ENCODE measurements at regions not wholly inside any gene's neighbourhood (a gene's known extent, or its start where the extent isn't known, plus 50 kb on each side); places are given as distances from the start of the nearest gene placed in this dataset.
"Not testable (repeated sequence)": the region's sequence is repeated elsewhere in the genome, so short reads cannot be mapped to it uniquely, and the experiment has no call there.

- H3K4me1 ChIP-seq: no peaks in the 10 kb centered on the region
- no peak overlapping the region for H3K4me3 ChIP-seq
- intact Hi-C loops (cut with DNase I): no loop called here
- 71 to 78% methylated on average over 6 of the region's 6 CpGs for WGBS, 2 donors
- TF ChIP-seq CTCF (IDR thresholded peaks at IDR 0.05) (no peak), POLR2A (IDR thresholded peaks at IDR 0.05) (no peak)
- H3K27ac ChIP-seq: no peak overlapping the region
- ATAC-seq (no peak), DNase-seq (no peak)
- no peaks in the 10 kb centered on the region for H3K27me3 ChIP-seq
- no peaks in the 10 kb centered on the region for H3K36me3 ChIP-seq (replicated peaks in 1 of 2; ENCODE audit: insufficient read depth in 1 of 2, low read depth in 2 of 2)
- no peaks in the 10 kb centered on the region for H3K9me3 ChIP-seq
These were observed 1943.2 kb upstream of the DEFB115 start for GRCh38 chr20:29314294-29314693.

- intact Hi-C loops (cut with DNase I): no loop called here
- no peak overlapping the region for H3K4me3 ChIP-seq
- ATAC-seq: no peak
- no peak for DNase-seq
- no peaks in the 10 kb centered on the region for H3K27me3 ChIP-seq
- H3K9me3 ChIP-seq: no peaks in the 10 kb centered on the region
- H3K4me1 ChIP-seq: peaks cover 5% of the 10 kb centered on the region
- no peaks in the 10 kb centered on the region for H3K36me3 ChIP-seq (replicated peaks in 1 of 2; ENCODE audit: insufficient read depth in 1 of 2, low read depth in 2 of 2)
- TF ChIP-seq POLR2A (IDR thresholded peaks at IDR 0.05) (no peak), CTCF (IDR thresholded peaks at IDR 0.05) (no peak)
- 29 to 66% methylated on average over 15 to 36 of the region's 37 CpGs for WGBS, 2 donors
- H3K27ac ChIP-seq: no peak overlapping the region
These were observed 1938.5 kb upstream of the DEFB115 start for GRCh38 chr20:29318871-29319461.

- no peak for ATAC-seq
- peaks cover 5% of the 10 kb centered on the region for H3K4me1 ChIP-seq
- H3K27me3 ChIP-seq: no peaks in the 10 kb centered on the region
- no peaks in the 10 kb centered on the region for H3K9me3 ChIP-seq
- H3K27ac ChIP-seq: no peak overlapping the region
- intact Hi-C loops (cut with DNase I): no loop called here
- H3K36me3 ChIP-seq (replicated peaks in 1 of 2; ENCODE audit: insufficient read depth in 1 of 2, low read depth in 2 of 2): no peaks in the 10 kb centered on the region
- TF ChIP-seq CTCF (IDR thresholded peaks at IDR 0.05) (no peak), POLR2A (IDR thresholded peaks at IDR 0.05) (no peak)
- no peak overlapping the region for H3K4me3 ChIP-seq
- WGBS, 2 donors: 16% methylated on average over 23 of the region's 23 CpGs
- no peak for DNase-seq
These were observed 1937.7 kb upstream of the DEFB115 start for GRCh38 chr20:29319725-29320124.

- WGBS, 2 donors: 12 to 22% methylated on average over 27 to 34 of the region's 35 CpGs
- intact Hi-C loops (cut with DNase I); H3K27me3 ChIP-seq: not testable (repeated sequence)
These were observed 1937.1 kb upstream of the DEFB115 start for GRCh38 chr20:29320216-29320949.

GRCh38 chr20:29323631-29324515 is 1933.6 kb upstream of the DEFB115 start:
- DNase-seq; H3K9me3 ChIP-seq; H3K4me1 ChIP-seq; H3K4me3 ChIP-seq; intact Hi-C loops (cut with DNase I); H3K27me3 ChIP-seq; H3K27ac ChIP-seq; H3K36me3 ChIP-seq (replicated peaks in 1 of 2; ENCODE audit: insufficient read depth in 1 of 2, low read depth in 2 of 2); ATAC-seq: not testable (repeated sequence)
- WGBS, 2 donors: 21 to 64% methylated on average over 35 to 37 of the region's 37 CpGs

More at GRCh38 chr20:29320216-29320949, 1937.1 kb upstream of the DEFB115 start:
- H3K27ac ChIP-seq; H3K4me1 ChIP-seq; H3K36me3 ChIP-seq (replicated peaks in 1 of 2; ENCODE audit: insufficient read depth in 1 of 2, low read depth in 2 of 2); ATAC-seq; DNase-seq; H3K4me3 ChIP-seq; H3K9me3 ChIP-seq: not testable (repeated sequence)

- not testable (repeated sequence) for DNase-seq, ATAC-seq, H3K27me3 ChIP-seq
These were observed 1932.8 kb upstream of the DEFB115 start for GRCh38 chr20:29324516-29325303.

More at GRCh38 chr20:29324516-29325303, 1932.8 kb upstream of the DEFB115 start:
- 26 to 49% methylated on average over 24 to 34 of the region's 34 CpGs for WGBS, 2 donors
- H3K27ac ChIP-seq; H3K4me3 ChIP-seq; H3K4me1 ChIP-seq; intact Hi-C loops (cut with DNase I); H3K36me3 ChIP-seq (replicated peaks in 1 of 2; ENCODE audit: insufficient read depth in 1 of 2, low read depth in 2 of 2); H3K9me3 ChIP-seq: not testable (repeated sequence)
